Upper lobe of left lung (tissue), 6 donors: ENCODE measurements at regions not wholly inside any gene's neighbourhood (a gene's known extent, or its start where the extent isn't known, plus 50 kb on each side); places are given as distances from the start of the nearest gene placed in this dataset.

Source experiments
- ATAC-seq, 2 donors: fragments of 200-7000 bp; cut with Tn5 transposase; one replicate each; pipeline ENCODE4 v1.9.1; 2022; ENCODE audit warnings: mild to moderate bottlenecking in 2 of 2, moderate library complexity in 2 of 2; ENCODE audit not compliant: low FRiP score in 2 of 2
- DNase-seq, 2 donors: peaks; one replicate each; pipeline ENCODE4 v3.0.0-alpha.2; 2019 to 2020
- H3K27ac ChIP-seq, 4 donors: fragments of 200-600 bp; sonication (generic); one replicate each; pipeline ENCODE4 v1.5.1; 2016 to 2019
- H3K27me3 ChIP-seq, 4 donors: fragments of 200-600 bp; sonication (generic); one replicate each; pipeline ENCODE4 v1.5.1; 2017 to 2019
- H3K36me3 ChIP-seq, 4 donors: fragments of 200-600 bp; sonication (generic); one replicate each; pipeline ENCODE4 v1.5.1; 2016 to 2019
- H3K4me1 ChIP-seq, 4 donors: fragments of 200-600 bp; sonication (generic); one replicate each; pipeline ENCODE4 v1.5.1; 2018 to 2019
- H3K4me3 ChIP-seq, 4 donors: fragments of 200-600 bp; sonication (generic); one replicate each; pipeline ENCODE4 v1.5.1; 2017 to 2019; ENCODE audit warnings: mild to moderate bottlenecking in 2 of 4, moderate library complexity in 1 of 4
- H3K9me3 ChIP-seq, 4 donors: fragments of 200-600 bp; sonication (generic); one replicate each; pipeline ENCODE4 v1.5.1; 2018 to 2019
- CTCF ChIP-seq, 6 experiments: fragments of 450-650 bp in 4 of 6; fragments of 200-600 bp in 2 of 6; sonication (generic) in 2 of 6; IDR thresholded peaks; one replicate each; pipeline ENCODE4 v1.5.1; 2016 to 2019; ENCODE audit warnings: antibody characterized with exemption in 6 of 6
- EP300 ChIP-seq, 4 donors: sonication (generic); formaldehyde crosslinking; IDR thresholded peaks; one replicate each; pipeline ENCODE4 v1.5.1; 2017; ENCODE audit warnings: antibody characterized with exemption in 4 of 4, control low read depth in 2 of 4
- POLR2A ChIP-seq, 4 donors: fragments of 450-650 bp; IDR thresholded peaks; one replicate each; pipeline ENCODE4 v1.5.1; 2016 to 2017; ENCODE audit warnings: antibody characterized with exemption in 4 of 4, mild to moderate bottlenecking in 2 of 4
- POLR2AphosphoS5 ChIP-seq, 2 donors: sonication (generic); formaldehyde crosslinking; IDR thresholded peaks; one replicate each; pipeline ENCODE4 v1.5.1; 2017; ENCODE audit warnings: antibody characterized with exemption in 2 of 2
- WGBS, 2 donors: methylation state at CpG; one replicate each; pipeline ENCODE4 v1.1.5; 2017 to 2018; 5-methylcytosine and 5-hydroxymethylcytosine counted together
- donor health status: DM: no; HTN: no; CAD: no; lungs with moderate emphysema.
- donor health status: DM: no; HTN: yes; CAD: no; lungs with severe emphysema.

GRCh38 chr3:193796089-193796488 is 203.1 kb downstream of the OPA1 start:
- Histone ChIP-seq H3K9me3 (no peaks in the 10 kb centered on the region), H3K36me3 (no peaks in the 10 kb centered on the region), H3K27ac (no peak overlapping the region), H3K27me3 (no peaks in the 10 kb centered on the region), H3K4me3 (no peak overlapping the region), H3K4me1 (peaks cover 0 to 20% (median 14%) of the 10 kb centered on the region in 4 donors)
- DNase-seq = no peak
- TF ChIP-seq CTCF (IDR thresholded peaks at IDR 0.05) (no peak), EP300 (IDR thresholded peaks at IDR 0.05) (no peak), POLR2AphosphoS5 (IDR thresholded peaks at IDR 0.05) (no peak), POLR2A (IDR thresholded peaks at IDR 0.05) (no peak)
- whole genome bisulfite sequencing, 2 donors = 93 to 95% methylated on average over 10 of the region's 10 CpGs
- ATAC-seq = no peak

GRCh38 chr3:193797566-193797965 is 204.6 kb downstream of the OPA1 start:
- DNase-seq (no peak), ATAC-seq (no peak)
- WGBS, 2 donors = 80 to 82% methylated on average over 5 of the region's 5 CpGs
- no peaks in the 10 kb centered on the region for H3K36me3 ChIP-seq
- H3K4me3 ChIP-seq = no peak overlapping the region
- H3K27ac ChIP-seq = no peak overlapping the region
- TF ChIP-seq EP300 (IDR thresholded peaks at IDR 0.05) = no peak
- TF ChIP-seq POLR2AphosphoS5 (IDR thresholded peaks at IDR 0.05) = no peak
- TF ChIP-seq POLR2A (IDR thresholded peaks at IDR 0.05) = no peak
- TF ChIP-seq CTCF (IDR thresholded peaks at IDR 0.05) = no peak
- peaks cover 0 to 16% (median 11%) of the 10 kb centered on the region in 4 donors for H3K4me1 ChIP-seq
- no peaks in the 10 kb centered on the region for H3K9me3 ChIP-seq
- H3K27me3 ChIP-seq = no peaks in the 10 kb centered on the region

- no peaks in the 10 kb centered on the region for H3K9me3 ChIP-seq
- H3K4me1 ChIP-seq = peaks cover 0 to 16% (median 11%) of the 10 kb centered on the region in 4 donors
- no peak for ATAC-seq
- H3K27ac ChIP-seq = no peak overlapping the region
- H3K27me3 ChIP-seq = no peaks in the 10 kb centered on the region
- no peak overlapping the region for H3K4me3 ChIP-seq
- no peak for DNase-seq
- H3K36me3 ChIP-seq = no peaks in the 10 kb centered on the region
- no peak for TF ChIP-seq POLR2AphosphoS5 (IDR thresholded peaks at IDR 0.05)
- no peak for TF ChIP-seq CTCF (IDR thresholded peaks at IDR 0.05)
- TF ChIP-seq POLR2A (IDR thresholded peaks at IDR 0.05) = no peak
- TF ChIP-seq EP300 (IDR thresholded peaks at IDR 0.05) = no peak
- 67 to 77% methylated on average over 4 of the region's 4 CpGs for WGBS, 2 donors
These were observed 205.0 kb downstream of the OPA1 start for GRCh38 chr3:193798051-193798450.

- DNase-seq = no peak
- Histone ChIP-seq H3K9me3 (no peaks in the 10 kb centered on the region), H3K27ac (no peak overlapping the region), H3K4me3 (no peak overlapping the region), H3K36me3 (no peaks in the 10 kb centered on the region), H3K27me3 (no peaks in the 10 kb centered on the region), H3K4me1 (peaks cover 0 to under 1% (median 0%) of the 10 kb centered on the region in 4 donors)
- TF ChIP-seq CTCF (IDR thresholded peaks at IDR 0.05) (no peak), POLR2A (IDR thresholded peaks at IDR 0.05) (no peak), EP300 (IDR thresholded peaks at IDR 0.05) (no peak), POLR2AphosphoS5 (IDR thresholded peaks at IDR 0.05) (no peak)
- ATAC-seq = no peak
- 70 to 79% methylated on average over 12 of the region's 12 CpGs for WGBS, 2 donors
These were observed 207.4 kb downstream of the OPA1 start for GRCh38 chr3:193800138-193801043.

GRCh38 chr3:193801097-193801496 is 208.1 kb downstream of the OPA1 start:
- no peaks in the 10 kb centered on the region for H3K27me3 ChIP-seq
- no peaks in the 10 kb centered on the region for H3K4me1 ChIP-seq
- no peaks in the 10 kb centered on the region for H3K9me3 ChIP-seq
- DNase-seq (no peak), ATAC-seq (no peak)
- H3K4me3 ChIP-seq = no peak overlapping the region
- H3K27ac ChIP-seq = no peak overlapping the region
- H3K36me3 ChIP-seq = no peaks in the 10 kb centered on the region
- TF ChIP-seq POLR2AphosphoS5 (IDR thresholded peaks at IDR 0.05) = no peak
- TF ChIP-seq CTCF (IDR thresholded peaks at IDR 0.05) = no peak
- TF ChIP-seq POLR2A (IDR thresholded peaks at IDR 0.05) = no peak
- TF ChIP-seq EP300 (IDR thresholded peaks at IDR 0.05) = no peak
